ENCODE measurements at regions not wholly inside any gene's neighbourhood (a gene's known extent, or its start where the extent isn't known, plus 50 kb on each side); places are given as distances from the start of the nearest gene placed in this dataset.

GRCh38 chr4:3683744-3684421 lies 82.3 kb upstream of the ADRA2C start:
- TF ChIP-seq POLR2A (IDR thresholded peaks at IDR 0.05; ENCODE audit: low read depth): no peak
- TF ChIP-seq, protein P1, sequence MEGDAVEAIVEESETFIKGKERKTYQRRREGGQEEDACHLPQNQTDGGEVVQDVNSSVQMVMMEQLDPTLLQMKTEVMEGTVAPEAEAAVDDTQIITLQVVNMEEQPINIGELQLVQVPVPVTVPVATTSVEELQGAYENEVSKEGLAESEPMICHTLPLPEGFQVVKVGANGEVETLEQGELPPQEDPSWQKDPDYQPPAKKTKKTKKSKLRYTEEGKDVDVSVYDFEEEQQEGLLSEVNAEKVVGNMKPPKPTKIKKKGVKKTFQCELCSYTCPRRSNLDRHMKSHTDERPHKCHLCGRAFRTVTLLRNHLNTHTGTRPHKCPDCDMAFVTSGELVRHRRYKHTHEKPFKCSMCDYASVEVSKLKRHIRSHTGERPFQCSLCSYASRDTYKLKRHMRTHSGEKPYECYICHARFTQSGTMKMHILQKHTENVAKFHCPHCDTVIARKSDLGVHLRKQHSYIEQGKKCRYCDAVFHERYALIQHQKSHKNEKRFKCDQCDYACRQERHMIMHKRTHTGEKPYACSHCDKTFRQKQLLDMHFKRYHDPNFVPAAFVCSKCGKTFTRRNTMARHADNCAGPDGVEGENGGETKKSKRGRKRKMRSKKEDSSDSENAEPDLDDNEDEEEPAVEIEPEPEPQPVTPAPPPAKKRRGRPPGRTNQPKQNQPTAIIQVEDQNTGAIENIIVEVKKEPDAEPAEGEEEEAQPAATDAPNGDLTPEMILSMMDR (IDR thresholded peaks at IDR 0.05): no peak
- no peak for TF ChIP-seq EP300 (IDR thresholded peaks at IDR 0.05)
- no peak for TF ChIP-seq POLR2AphosphoS5 (IDR thresholded peaks at IDR 0.05)
